ENCODE measurements at regions not wholly inside any gene's neighbourhood (a gene's known extent, or its start where the extent isn't known, plus 50 kb on each side); places are given as distances from the start of the nearest gene placed in this dataset.

DNA sequence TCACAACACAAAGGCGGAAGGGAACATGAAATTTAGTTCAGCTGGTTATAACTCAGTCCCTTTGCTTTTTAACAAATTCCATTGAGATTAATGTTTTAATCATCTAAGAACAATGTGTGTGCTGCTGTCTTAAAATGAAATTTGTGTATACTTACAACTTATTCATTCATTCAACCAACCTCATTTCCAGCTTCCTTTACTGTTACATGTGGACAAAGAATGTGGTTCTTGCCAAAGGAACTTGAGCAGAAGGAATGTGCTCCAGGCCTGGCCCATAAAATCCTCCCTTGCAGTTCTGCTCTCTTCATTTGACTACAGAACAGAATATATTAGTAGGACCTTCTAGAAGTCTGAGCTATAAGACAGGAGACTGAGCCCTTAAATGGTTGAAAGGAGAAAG lies 176.8 kb upstream of the GLRA2 start:
- Histone ChIP-seq H2AFZ (ENCODE audit: low read depth, low read length) (no peak overlapping the region), H3K79me2 (replicated peaks; ENCODE audit: insufficient read depth, low read length) (no peaks in the 10 kb centered on the region), H3K9me2 (ENCODE audit: insufficient read depth, low read length) (no peaks in the 10 kb centered on the region), H3F3A (ENCODE audit: insufficient read depth, low read length, poor library complexity, severe bottlenecking) (no peaks in the 10 kb centered on the region), H4K20me1 (ENCODE audit: insufficient read depth) (no peaks in the 10 kb centered on the region), H3K36me3 (ENCODE audit: insufficient read depth, low read length) (no peaks in the 10 kb centered on the region), H3K27me3 (ENCODE audit: insufficient read depth, low read depth, low read length) (no peaks in the 10 kb centered on the region), H3K9ac (ENCODE audit: low read length) (no peak overlapping the region), H3K4me2 (ENCODE audit: low read length) (no peak overlapping the region), H3K27ac (ENCODE audit: low read length) (no peak overlapping the region), H3K4me3 (ENCODE audit: low read length) (no peak overlapping the region), H3K9me3 (ENCODE audit: low read length) (no peaks in the 10 kb centered on the region)
- TF ChIP-seq EZH2 (IDR thresholded peaks at IDR 0.05; ENCODE audit: borderline replicate concordance, insufficient read depth, low read length, poor library complexity, severe bottlenecking) (no peak), MXI1 (conservative IDR thresholded peaks at IDR 0.05; ENCODE audit: poor library complexity, severe bottlenecking) (no peak)
- TF ChIP-seq, protein P1, sequence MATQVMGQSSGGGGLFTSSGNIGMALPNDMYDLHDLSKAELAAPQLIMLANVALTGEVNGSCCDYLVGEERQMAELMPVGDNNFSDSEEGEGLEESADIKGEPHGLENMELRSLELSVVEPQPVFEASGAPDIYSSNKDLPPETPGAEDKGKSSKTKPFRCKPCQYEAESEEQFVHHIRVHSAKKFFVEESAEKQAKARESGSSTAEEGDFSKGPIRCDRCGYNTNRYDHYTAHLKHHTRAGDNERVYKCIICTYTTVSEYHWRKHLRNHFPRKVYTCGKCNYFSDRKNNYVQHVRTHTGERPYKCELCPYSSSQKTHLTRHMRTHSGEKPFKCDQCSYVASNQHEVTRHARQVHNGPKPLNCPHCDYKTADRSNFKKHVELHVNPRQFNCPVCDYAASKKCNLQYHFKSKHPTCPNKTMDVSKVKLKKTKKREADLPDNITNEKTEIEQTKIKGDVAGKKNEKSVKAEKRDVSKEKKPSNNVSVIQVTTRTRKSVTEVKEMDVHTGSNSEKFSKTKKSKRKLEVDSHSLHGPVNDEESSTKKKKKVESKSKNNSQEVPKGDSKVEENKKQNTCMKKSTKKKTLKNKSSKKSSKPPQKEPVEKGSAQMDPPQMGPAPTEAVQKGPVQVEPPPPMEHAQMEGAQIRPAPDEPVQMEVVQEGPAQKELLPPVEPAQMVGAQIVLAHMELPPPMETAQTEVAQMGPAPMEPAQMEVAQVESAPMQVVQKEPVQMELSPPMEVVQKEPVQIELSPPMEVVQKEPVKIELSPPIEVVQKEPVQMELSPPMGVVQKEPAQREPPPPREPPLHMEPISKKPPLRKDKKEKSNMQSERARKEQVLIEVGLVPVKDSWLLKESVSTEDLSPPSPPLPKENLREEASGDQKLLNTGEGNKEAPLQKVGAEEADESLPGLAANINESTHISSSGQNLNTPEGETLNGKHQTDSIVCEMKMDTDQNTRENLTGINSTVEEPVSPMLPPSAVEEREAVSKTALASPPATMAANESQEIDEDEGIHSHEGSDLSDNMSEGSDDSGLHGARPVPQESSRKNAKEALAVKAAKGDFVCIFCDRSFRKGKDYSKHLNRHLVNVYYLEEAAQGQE (IDR thresholded peaks at IDR 0.05; ENCODE audit: borderline replicate concordance) = no peak
- TF ChIP-seq, protein P2, sequence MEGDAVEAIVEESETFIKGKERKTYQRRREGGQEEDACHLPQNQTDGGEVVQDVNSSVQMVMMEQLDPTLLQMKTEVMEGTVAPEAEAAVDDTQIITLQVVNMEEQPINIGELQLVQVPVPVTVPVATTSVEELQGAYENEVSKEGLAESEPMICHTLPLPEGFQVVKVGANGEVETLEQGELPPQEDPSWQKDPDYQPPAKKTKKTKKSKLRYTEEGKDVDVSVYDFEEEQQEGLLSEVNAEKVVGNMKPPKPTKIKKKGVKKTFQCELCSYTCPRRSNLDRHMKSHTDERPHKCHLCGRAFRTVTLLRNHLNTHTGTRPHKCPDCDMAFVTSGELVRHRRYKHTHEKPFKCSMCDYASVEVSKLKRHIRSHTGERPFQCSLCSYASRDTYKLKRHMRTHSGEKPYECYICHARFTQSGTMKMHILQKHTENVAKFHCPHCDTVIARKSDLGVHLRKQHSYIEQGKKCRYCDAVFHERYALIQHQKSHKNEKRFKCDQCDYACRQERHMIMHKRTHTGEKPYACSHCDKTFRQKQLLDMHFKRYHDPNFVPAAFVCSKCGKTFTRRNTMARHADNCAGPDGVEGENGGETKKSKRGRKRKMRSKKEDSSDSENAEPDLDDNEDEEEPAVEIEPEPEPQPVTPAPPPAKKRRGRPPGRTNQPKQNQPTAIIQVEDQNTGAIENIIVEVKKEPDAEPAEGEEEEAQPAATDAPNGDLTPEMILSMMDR (IDR thresholded peaks at IDR 0.05; ENCODE audit: poor library complexity, severe bottlenecking) = no peak

DNA sequence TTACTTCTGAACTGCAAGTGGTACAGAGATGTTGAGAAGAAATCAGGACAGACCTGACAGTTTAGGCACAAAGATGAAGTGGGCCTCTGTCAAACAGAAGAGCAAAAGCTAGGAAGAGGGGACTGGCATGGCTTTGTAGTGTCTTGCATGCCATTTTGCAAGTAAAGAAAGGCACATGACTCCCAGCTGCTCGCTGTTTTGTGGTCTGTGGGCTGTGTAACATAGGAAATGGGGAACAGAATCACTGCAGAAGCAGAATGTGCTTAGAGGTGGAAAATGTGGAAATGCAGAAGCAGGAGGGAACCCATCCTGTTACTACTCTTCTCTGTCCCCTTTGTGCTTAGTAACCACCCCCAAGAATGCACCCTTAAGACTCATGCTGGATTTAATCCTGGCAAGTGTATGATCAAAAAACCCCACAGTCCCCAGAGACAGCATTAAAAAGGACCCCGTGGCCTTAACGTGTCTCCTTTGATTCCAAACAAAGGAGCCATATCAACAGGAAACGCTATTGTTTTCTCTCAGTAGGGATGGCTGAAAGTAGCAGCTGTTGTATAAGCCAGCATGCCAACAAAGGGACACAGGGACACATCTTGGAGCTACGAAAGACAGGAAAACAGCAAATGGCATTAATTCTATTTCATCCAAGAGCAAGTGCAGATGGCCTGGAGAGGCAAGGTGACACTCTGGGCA lies 177.6 kb upstream of the GLRA2 start:
- Histone ChIP-seq H3F3A (ENCODE audit: insufficient read depth, low read length, poor library complexity, severe bottlenecking) (no peaks in the 10 kb centered on the region), H3K27ac (ENCODE audit: low read length) (no peak overlapping the region), H3K4me2 (ENCODE audit: low read length) (no peak overlapping the region), H3K9me2 (ENCODE audit: insufficient read depth, low read length) (no peaks in the 10 kb centered on the region), H3K9me3 (ENCODE audit: low read length) (no peaks in the 10 kb centered on the region), H3K9ac (ENCODE audit: low read length) (no peak overlapping the region), H3K79me2 (replicated peaks; ENCODE audit: insufficient read depth, low read length) (no peaks in the 10 kb centered on the region), H3K4me3 (ENCODE audit: low read length) (no peak overlapping the region), H3K27me3 (ENCODE audit: insufficient read depth, low read depth, low read length) (no peaks in the 10 kb centered on the region), H4K20me1 (ENCODE audit: insufficient read depth) (no peaks in the 10 kb centered on the region), H2AFZ (ENCODE audit: low read depth, low read length) (no peak overlapping the region), H3K36me3 (ENCODE audit: insufficient read depth, low read length) (no peaks in the 10 kb centered on the region)
- TF ChIP-seq TAF1 (IDR thresholded peaks at IDR 0.05; ENCODE audit: low read depth) (no peak), RAD21 (conservative IDR thresholded peaks at IDR 0.05) (no peak), POLR2AphosphoS5 (IDR thresholded peaks at IDR 0.05) (no peak), EZH2 (IDR thresholded peaks at IDR 0.05; ENCODE audit: borderline replicate concordance, insufficient read depth, low read length, poor library complexity, severe bottlenecking) (no peak), EP300 (conservative IDR thresholded peaks at IDR 0.05; ENCODE audit: poor library complexity, severe bottlenecking) (no peak)
- TF ChIP-seq, protein P2 (IDR thresholded peaks at IDR 0.05; ENCODE audit: poor library complexity, severe bottlenecking) = no peak
